COLO829 (cell line): ENCODE measurements at regions not wholly inside any gene's neighbourhood (a gene's known extent, or its start where the extent isn't known, plus 50 kb on each side); places are given as distances from the start of the nearest gene placed in this dataset.
"Not testable (repeated sequence)": the region's sequence is repeated elsewhere in the genome, so short reads cannot be mapped to it uniquely, and the experiment has no call there.

ENCODE experiments used
- DNase-seq: peaks from one replicate; pipeline ENCODE4 v3.0.0; 2012; ENCODE audit warnings: low spot score

GRCh38 chr9:87410047-87411005, 87.3 kb upstream of the DAPK1 start:
- not testable (repeated sequence) for DNase-seq

DNA sequence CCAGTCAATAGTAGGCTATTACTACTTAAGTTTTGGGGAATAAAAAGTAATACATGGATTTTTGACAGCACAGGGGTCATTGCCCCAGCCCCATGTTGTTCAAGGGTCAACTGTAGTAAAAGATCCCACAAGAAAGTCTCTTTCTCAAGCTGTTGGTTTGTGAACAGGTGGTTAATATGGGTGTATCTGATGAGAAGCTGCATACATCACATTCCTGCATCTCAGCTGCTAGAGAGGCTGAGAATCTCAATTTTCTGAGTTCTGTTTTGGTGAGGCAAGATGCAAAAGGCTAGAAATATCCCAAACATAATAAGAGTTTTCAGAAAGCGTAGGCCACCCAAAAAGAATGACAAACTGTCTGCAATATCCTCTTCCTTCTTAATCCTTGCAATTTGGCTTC, 76.8 kb upstream of the DAPK1 start:
- no peak for DNase-seq

- DNase-seq: no peak
These were observed 75.9 kb upstream of the DAPK1 start for GRCh38 chr9:87421734-87422133.

GRCh38 chr9:87422999-87423398, 74.7 kb upstream of the DAPK1 start:
- DNase-seq: no peak

DNA sequence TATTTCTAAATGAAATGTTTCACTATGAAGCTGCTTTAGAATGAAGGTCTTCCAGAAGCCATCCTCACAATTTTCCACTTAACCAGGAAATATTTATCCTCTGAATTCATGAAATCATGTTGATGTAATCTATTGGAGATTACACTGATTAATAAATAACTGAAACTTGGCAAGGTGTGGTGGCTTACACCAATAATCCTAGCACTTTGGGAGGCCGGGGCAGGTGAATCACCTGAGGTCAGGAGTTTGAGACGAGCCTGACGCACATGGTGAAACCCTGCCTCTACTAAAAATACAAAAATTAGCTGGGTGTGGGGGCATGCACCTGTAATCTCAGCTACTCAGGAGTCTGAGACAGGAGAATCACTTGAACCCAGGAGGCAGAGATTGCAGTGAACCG, 73.8 kb upstream of the DAPK1 start:
- DNase-seq: not testable (repeated sequence)

DNA sequence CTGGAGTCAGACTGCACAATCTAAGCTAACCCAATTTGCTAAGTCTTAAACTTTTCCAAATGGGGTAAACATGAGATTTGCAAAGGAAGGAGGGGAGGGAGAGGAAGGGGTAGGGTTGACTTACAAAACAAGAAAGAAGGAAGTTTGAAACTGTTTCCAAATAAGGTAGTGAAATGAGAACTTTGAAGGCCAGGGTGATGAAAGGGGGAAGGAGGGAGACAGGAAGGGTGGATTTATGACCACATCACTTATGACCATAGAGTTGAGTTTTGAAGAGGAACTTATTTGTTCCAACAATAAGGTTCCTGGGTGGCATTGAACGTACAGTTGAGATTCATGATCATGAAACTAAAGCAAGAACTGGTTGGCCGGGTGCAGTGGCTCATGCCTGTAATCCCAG, 72.5 kb upstream of the DAPK1 start:
- no peak for DNase-seq

DNA sequence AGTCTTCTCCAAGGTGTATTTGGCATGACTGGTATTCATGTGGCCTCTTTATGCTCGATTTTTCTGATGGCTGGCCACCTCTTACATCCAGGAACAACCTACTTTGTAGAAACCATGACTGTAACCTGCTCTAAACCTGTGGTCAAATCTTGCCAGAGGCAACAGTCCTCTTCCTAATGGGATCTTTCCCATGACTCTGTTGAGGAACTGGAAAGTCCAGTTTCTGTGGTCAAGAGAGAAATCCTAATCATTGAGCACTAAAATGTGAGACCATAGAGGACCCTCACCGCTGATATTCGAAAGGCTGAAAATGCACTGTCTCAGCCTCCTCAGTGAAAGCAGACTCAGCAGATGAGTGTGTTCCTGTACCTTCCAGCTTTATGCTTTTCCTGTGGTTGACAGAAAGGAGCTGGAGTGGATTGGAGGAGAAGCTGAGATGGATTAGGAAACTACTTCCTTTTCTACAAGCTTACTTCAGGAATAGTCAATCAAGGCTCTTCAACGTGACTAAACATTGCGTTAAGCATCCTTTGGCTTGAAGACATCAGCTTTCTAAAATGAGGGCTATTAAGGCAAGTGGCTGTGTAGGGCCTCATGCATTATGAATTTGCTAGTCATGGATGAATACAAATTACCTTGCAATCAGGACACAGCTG, 69.7 kb upstream of the DAPK1 start:
- DNase-seq: no peak

DNA sequence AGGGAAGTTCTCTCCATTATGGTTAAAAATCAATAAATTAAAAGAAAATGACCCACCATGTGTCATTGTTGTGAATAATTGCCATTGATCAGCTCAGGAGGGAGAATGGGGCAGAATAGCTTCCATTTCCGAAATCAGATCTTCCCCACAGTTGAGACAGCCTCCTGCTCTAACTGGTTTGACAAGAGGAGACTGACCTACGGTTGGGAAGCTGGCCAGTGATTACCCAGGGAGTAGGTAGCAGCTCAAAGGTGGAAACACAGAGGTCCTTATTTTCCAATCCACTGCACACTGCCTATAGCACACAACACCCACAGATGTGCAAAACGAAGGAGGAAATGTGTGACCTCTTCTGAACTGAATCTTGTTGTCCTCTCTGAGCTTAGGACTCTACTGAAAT, 69.0 kb upstream of the DAPK1 start:
- DNase-seq: no peak

DNA sequence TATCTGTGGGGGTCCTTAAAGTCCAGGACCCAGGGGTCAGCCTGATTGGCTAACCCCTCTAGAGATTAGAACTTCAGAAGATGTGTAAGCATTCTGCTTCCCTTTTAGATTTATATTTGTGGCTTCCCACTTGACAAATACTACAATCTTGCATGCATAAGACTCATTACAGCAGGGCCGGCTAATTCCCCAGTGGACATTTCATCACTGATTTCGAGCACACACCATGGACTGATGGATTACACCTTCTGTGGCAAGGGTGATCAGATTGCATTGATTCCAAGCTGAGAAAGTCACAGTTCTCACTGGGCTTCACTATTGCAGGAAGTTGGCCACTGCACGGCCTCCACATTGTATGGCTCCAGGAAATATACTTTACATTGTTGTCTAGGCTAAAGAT, 65.8 kb upstream of the DAPK1 start:
- DNase-seq: no peak

DNA sequence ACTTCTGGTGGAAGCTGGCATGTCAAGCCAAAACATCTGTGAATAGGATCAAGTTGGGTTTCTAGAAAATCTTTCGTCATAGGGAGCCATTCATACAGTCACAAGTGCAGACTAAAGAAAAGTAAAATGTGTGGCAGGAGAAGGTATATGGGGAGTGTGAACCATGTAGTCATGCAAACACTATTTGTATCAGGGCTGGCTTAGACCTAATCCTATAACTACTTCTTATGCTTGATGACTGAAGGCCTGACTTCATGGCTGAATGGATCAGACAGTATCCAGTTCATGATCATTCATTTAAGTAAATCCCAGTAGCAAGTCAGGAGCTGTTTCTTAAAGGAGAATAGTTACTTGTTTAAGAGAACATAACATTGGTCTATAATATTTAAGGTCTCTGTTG, 63.8 kb upstream of the DAPK1 start:
- DNase-seq: no peak

- no peak for DNase-seq
These were observed 63.3 kb upstream of the DAPK1 start for GRCh38 chr9:87434366-87434765.

- DNase-seq: no peak
These were observed 62.3 kb upstream of the DAPK1 start for GRCh38 chr9:87435189-87435880.

DNA sequence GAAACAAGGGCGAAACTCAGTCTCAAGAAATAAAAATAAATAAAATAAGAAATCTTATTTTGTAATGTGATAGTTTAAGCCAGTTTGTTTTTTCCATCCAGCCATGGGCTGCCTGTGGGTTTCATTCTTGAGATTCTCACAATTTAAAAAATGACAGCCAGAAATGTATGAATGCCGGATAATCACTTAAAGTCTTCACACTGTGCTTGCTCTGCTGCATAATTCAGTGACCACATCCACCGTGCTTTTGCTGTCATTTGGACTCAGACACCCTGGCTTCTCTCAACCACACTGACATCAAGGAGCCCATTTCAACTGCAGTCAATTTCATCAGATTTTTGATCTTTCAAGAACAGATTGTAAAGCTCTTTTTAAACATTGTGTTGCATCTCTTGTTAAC, 61.0 kb upstream of the DAPK1 start:
- no peak for DNase-seq

- DNase-seq: no peak
These were observed 59.7 kb upstream of the DAPK1 start for GRCh38 chr9:87437966-87438365.

DNA sequence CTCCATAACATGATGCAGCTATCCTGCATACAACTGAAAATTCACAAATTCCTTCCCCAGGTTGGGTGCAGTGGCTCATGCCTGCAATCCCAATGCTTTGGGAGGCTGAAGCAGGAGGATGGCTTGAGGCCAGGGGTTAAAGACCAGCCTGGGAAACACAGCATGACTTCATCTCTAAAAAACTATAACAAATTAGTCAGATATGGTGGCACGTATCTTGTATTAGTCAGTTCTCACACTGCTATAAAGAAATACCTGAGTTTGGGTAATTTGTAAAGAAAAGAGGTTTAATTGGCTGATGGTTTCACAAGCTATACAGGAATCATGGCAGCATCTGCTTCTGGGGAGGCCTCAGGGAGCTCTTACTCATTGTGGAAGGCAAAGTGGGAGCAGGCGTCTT, 56.4 kb upstream of the DAPK1 start:
- no peak for DNase-seq

DNA sequence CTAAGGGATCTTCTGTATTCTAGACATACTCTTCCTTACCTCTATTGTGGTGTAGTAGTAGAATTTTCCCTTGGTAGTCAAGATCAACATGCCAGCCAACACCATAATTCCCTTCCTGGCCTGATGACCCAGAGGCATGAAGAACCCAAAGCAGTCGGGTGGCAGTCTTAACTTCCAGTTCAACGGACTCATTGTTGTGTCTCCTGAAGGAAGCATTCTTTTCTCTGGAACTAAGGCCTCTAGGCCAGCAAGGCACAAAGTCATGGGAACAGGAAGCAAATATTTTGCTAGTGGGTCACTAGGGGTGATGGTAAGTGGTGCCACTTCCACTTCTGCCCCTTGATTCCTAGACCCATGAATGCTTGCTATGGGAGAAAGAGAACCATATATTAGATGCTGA, 55.2 kb upstream of the DAPK1 start:
- DNase-seq: peak; percentile 85

DNA sequence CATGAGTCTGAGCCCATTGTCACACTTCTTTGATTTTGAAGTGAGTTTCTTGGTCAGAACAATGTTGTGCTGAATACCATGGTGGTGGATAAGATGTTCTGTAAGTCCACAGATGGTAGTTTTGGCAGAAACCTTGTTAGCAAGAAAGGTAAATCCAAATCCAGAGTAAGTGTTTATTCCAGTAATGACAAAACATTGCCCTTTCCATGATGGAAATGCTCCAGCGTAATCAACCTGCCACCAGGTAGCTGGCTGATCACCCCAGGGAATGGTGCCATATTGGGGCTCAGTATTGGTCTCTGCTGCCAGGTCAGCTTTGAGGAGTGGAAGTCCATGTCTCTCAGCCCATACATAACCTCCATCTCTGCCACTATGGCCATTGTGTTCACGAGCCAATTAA, 54.7 kb upstream of the DAPK1 start:
- DNase-seq: no peak

GRCh38 chr9:87443461-87443860, 54.2 kb upstream of the DAPK1 start:
- DNase-seq: no peak

DNA sequence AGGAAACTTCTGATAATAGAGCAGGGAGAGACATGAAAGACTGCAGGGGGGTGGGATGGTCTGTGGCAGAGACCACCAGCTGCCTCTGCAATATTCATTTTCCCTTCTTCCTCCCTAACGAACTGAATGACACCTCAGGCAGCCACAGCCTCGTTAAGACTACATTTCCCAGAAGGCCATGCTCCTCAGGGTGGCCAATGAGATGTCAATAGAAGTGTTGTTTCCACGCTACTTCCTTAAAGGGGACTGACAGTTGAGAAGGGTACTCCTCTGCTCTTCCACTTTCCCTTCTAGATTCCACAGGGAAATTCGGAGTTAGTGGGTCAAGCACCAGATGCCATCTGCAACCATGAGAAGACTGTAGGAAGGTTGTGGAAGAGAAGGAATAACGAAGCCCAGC, 52.0 kb upstream of the DAPK1 start:
- DNase-seq: peak; percentile 23

DNA sequence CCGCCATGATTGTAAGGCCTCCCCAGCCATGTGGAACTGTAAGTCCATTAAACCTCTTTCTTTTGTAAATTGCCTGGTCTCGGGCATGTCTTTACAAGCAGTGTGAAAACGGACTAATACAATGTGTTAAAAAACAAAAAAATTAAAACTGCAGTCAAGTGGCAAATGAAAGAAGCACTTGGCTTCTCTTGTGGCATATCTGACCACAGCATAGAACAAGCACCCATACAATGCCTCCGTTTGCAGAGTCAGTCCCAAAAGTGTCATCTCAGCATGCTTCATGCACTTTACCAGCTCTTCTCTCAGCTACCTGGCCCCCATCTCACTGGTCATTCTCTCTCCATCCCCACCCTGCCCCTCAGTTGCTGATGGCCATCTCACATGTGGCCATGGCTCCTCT, 51.1 kb upstream of the DAPK1 start:
- no peak for DNase-seq

- DNase-seq: no peak
These were observed 49.9 kb upstream of the DAPK1 start for GRCh38 chr9:87447547-87448432.
